Loucy (cell line): ENCODE measurements at regions not wholly inside any gene's neighbourhood (a gene's known extent, or its start where the extent isn't known, plus 50 kb on each side); places are given as distances from the start of the nearest gene placed in this dataset.

Experiments used
- EZH2phosphoT487 ChIP-seq: fragments of 200-600 bp; IDR thresholded peaks from 2 replicates; pipeline ENCODE4 v1.6.1; 2018; ENCODE audit warnings: antibody characterized with exemption, mild to moderate bottlenecking, moderate library complexity, borderline replicate concordance
- TF ChIP-seq, protein P1 (sequence below): fragments of 200-600 bp; sonication (generic); conservative IDR thresholded peaks from 2 replicates; pipeline ENCODE4 v1.5.1; 2014; ENCODE audit warnings: mild to moderate bottlenecking, antibody characterized with exemption, low read length

- TF ChIP-seq EZH2phosphoT487 = no peak
- TF ChIP-seq, protein P1, sequence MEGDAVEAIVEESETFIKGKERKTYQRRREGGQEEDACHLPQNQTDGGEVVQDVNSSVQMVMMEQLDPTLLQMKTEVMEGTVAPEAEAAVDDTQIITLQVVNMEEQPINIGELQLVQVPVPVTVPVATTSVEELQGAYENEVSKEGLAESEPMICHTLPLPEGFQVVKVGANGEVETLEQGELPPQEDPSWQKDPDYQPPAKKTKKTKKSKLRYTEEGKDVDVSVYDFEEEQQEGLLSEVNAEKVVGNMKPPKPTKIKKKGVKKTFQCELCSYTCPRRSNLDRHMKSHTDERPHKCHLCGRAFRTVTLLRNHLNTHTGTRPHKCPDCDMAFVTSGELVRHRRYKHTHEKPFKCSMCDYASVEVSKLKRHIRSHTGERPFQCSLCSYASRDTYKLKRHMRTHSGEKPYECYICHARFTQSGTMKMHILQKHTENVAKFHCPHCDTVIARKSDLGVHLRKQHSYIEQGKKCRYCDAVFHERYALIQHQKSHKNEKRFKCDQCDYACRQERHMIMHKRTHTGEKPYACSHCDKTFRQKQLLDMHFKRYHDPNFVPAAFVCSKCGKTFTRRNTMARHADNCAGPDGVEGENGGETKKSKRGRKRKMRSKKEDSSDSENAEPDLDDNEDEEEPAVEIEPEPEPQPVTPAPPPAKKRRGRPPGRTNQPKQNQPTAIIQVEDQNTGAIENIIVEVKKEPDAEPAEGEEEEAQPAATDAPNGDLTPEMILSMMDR = no peak
These were observed 214.7 kb upstream of the INTU start for GRCh38 chr4:127417885-127418535.
